IMR-90 (cell line): ENCODE measurements at regions not wholly inside any gene's neighbourhood (a gene's known extent, or its start where the extent isn't known, plus 50 kb on each side); places are given as distances from the start of the nearest gene placed in this dataset.

ENCODE experiments used
- ATAC-seq: fragments of 200-7000 bp; cut with Tn5 transposase; 2 replicates; pipeline ENCODE4 v1.9.1; 2020; ENCODE audit warnings: low read depth, mild to moderate bottlenecking, moderate library complexity
- BruUV-seq: library from RNA; stranded (reverse); fragments of 400-500 nt; replicated peaks from 2 replicates; lab custom pipeline; 2021; lab: Mats Ljungman, UMichigan
- CTCF ChIA-PET: fragments of 300-600 bp; formaldehyde crosslinking; extraction: SDS; loops from one replicate; lab custom pipeline; 2021; ENCODE audit warnings: antibody characterized with exemption; lab: Yijun Ruan, JAX
- POLR2A ChIA-PET: fragments of 300-600 bp; sonication (Branson Sonifier 250); formaldehyde crosslinking; loops from one replicate; lab custom pipeline; 2022; ENCODE audit warnings: antibody characterized with exemption; ENCODE audit not compliant: unreplicated experiment; lab: Charles Lee
- DNase-seq: peaks from one replicate; pipeline ENCODE4 v3.0.0; 2013
- H2AFZ ChIP-seq: replicated peaks from 2 replicates; pipeline ENCODE3; 2013; ENCODE audit warnings: low read length, mild to moderate bottlenecking; ENCODE audit not compliant: poor library complexity
- H2AK5ac ChIP-seq: 2 replicates; pipeline ENCODE4 v1.6.1; 2013; ENCODE audit warnings: low read depth, low read length, inconsistent platforms
- H2AK9ac ChIP-seq: replicated peaks from 2 replicates; pipeline ENCODE3; 2013; ENCODE audit warnings: mild to moderate bottlenecking, low read depth, low read length, moderate library complexity; ENCODE audit not compliant: poor library complexity
- H2BK120ac ChIP-seq: 2 replicates; pipeline ENCODE4 v1.6.1; 2013; ENCODE audit warnings: low read depth, low read length, inconsistent platforms
- H2BK15ac ChIP-seq: 3 replicates; pipeline ENCODE4 v1.6.1; 2013; ENCODE audit warnings: low read depth, low read length, inconsistent platforms
- H2BK20ac ChIP-seq: 2 replicates; pipeline ENCODE4 v1.6.1; 2013; ENCODE audit warnings: low read depth, mild to moderate bottlenecking, inconsistent platforms, low read length, moderate library complexity
- H2BK5ac ChIP-seq: 2 replicates; pipeline ENCODE4 v1.6.1; 2013; ENCODE audit warnings: mild to moderate bottlenecking, low read depth, low read length, inconsistent platforms; ENCODE audit not compliant: poor library complexity, severe bottlenecking
- H3K14ac ChIP-seq: replicated peaks from 2 replicates; pipeline ENCODE4 v1.6.1; 2013; ENCODE audit warnings: low read depth, low read length, inconsistent platforms
- H3K18ac ChIP-seq: 2 replicates; pipeline ENCODE4 v1.6.1; 2013; ENCODE audit warnings: low read depth, low read length, control low read depth
- H3K23ac ChIP-seq: 2 replicates; pipeline ENCODE4 v1.6.1; 2013; ENCODE audit warnings: low read depth, low read length, inconsistent platforms
- H3K27ac ChIP-seq: 2 replicates; pipeline ENCODE4 v1.5.1; 2013; ENCODE audit warnings: mild to moderate bottlenecking, control low read depth, low read length; ENCODE audit not compliant: insufficient read depth
- H3K27me3 ChIP-seq: 2 replicates; pipeline ENCODE4 v1.6.1; 2013; ENCODE audit warnings: low read length; ENCODE audit not compliant: control insufficient read depth, insufficient read depth
- H3K36me3 ChIP-seq: 2 replicates; pipeline ENCODE4 v1.6.1; 2013; ENCODE audit warnings: low read length, mixed read lengths; ENCODE audit not compliant: control insufficient read depth, insufficient read depth
- H3K4ac ChIP-seq: 2 replicates; pipeline ENCODE4 v1.6.1; 2013; ENCODE audit warnings: low read depth, low read length, inconsistent platforms
- H3K4me1 ChIP-seq: 2 replicates; pipeline ENCODE4 v1.6.1; 2013; ENCODE audit warnings: low read length, mixed read lengths; ENCODE audit not compliant: control insufficient read depth, insufficient read depth
- H3K4me2 ChIP-seq: 2 replicates; pipeline ENCODE4 v1.6.1; 2013; ENCODE audit warnings: low read depth, mild to moderate bottlenecking, control low read depth, low read length, moderate library complexity
- H3K4me3 ChIP-seq: 2 replicates; pipeline ENCODE4 v1.5.1; 2013; ENCODE audit warnings: low read depth, mild to moderate bottlenecking, control low read depth, low read length, moderate library complexity; ENCODE audit not compliant: insufficient read depth
- H3K56ac ChIP-seq: 2 replicates; pipeline ENCODE4 v1.6.1; 2013; ENCODE audit warnings: low read length, inconsistent platforms; ENCODE audit not compliant: insufficient read depth; ENCODE audit errors: extremely low read depth
- H3K79me1 ChIP-seq, 2 experiments: 2 replicates each; pipeline ENCODE4 v1.6.1; 2013; ENCODE audit warnings: low read length in 2 of 2, inconsistent platforms in 1 of 2, low read depth in 1 of 2
- H3K9ac ChIP-seq: 2 replicates; pipeline ENCODE4 v1.6.1; 2013; ENCODE audit warnings: low read depth, low read length, control low read depth
- H3K9me1 ChIP-seq: 2 replicates; pipeline ENCODE4 v1.6.1; 2013; ENCODE audit warnings: low read length, inconsistent platforms; ENCODE audit not compliant: insufficient read depth
- H3K9me3 ChIP-seq: 2 replicates; pipeline ENCODE4 v1.6.1; 2013; ENCODE audit warnings: low read length; ENCODE audit not compliant: control insufficient read depth, insufficient read depth
- H4K20me1 ChIP-seq: 2 replicates; pipeline ENCODE4 v1.6.1; 2013; ENCODE audit warnings: low read length, inconsistent platforms; ENCODE audit not compliant: insufficient read depth
- H4K5ac ChIP-seq: 2 replicates; pipeline ENCODE4 v1.6.1; 2013; ENCODE audit warnings: mild to moderate bottlenecking, low read depth, low read length, control low read depth
- H4K8ac ChIP-seq, 2 experiments: 2 replicates each; pipeline ENCODE4 v1.6.1; 2013; ENCODE audit warnings: low read depth in 2 of 2, low read length in 2 of 2, control low read depth in 1 of 2, inconsistent platforms in 1 of 2
- H4K91ac ChIP-seq: 2 replicates; pipeline ENCODE4 v1.6.1; 2013; ENCODE audit warnings: low read depth, low read length, inconsistent platforms; ENCODE audit not compliant: insufficient read depth
- RAD21 ChIP-seq: IDR thresholded peaks from 2 replicates; pipeline ENCODE4 v1.6.1; 2012; ENCODE audit warnings: low read length, improper control_type of control experiment
- RCOR1 ChIP-seq: IDR thresholded peaks from 2 replicates; pipeline ENCODE4 v1.6.1; 2012; ENCODE audit warnings: mild to moderate bottlenecking, low read length, improper control_type of control experiment; ENCODE audit not compliant: insufficient replicate concordance
- WGBS, 2 experiments: methylation state at CpG; one replicate each; pipeline versions ENCODE4 v1.1.5 to v1.1.7; 2013; ENCODE audit warnings: missing lambda C conversion rate in 2 of 2; ENCODE audit not compliant: insufficient read length in 1 of 2; ENCODE audit errors: extremely low coverage in 2 of 2; 5-methylcytosine and 5-hydroxymethylcytosine counted together
- dilution Hi-C: fragments of 300-500 bp; cut with HindIII; formaldehyde crosslinking; loops from one replicate; pipeline ENCODE4 v1.14.3; 2018; ENCODE audit warnings: low sequenced_read_pairs; ENCODE audit not compliant: unreplicated experiment
- in situ Hi-C: fragments of 300-500 bp; cut with MboI; formaldehyde crosslinking; loops from 3 replicates; pipeline ENCODE4 v1.14.3; 2019; ENCODE audit warnings: low sequenced_read_pairs, inconsistent platforms, mixed read lengths
- intact Hi-C: fragments of 100-400 bp; cut with micrococcal nuclease; formaldehyde crosslinking; loops from 2 replicates; pipeline ENCODE4 v1.10.0; 2022

DNA sequence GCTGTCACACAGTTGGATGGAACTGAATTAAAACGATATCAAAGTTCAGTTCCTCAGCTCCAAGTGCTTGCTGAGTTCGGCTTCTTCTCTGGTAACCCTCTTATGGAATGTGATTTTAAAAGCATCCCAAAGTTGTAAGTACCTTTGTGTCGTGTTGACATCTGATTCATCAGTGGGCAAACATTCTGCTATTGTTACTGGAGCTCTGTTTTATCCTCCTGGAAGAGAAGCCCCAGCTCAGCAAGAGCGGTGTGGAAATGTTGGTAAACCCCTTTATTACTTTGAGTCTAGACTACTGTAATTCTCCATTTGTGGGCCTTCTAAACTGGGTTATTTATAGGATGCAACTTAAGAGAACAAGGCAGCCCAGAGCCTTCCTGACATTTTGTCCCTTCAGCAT, 699.3 kb upstream of the WWC1 start:
- no peak overlapping the region for H3K18ac ChIP-seq
- H3K14ac ChIP-seq: no peak overlapping the region
- no peak overlapping the region for H4K5ac ChIP-seq
- WGBS, 2 experiments: no CpG with 5 or more reads among the region's 4 CpGs
- BruUV-seq: no TSS peak
- dilution Hi-C loops: no loop called here
- intact Hi-C loops: no loop called here
- H4K91ac ChIP-seq: no peak overlapping the region
- DNase-seq (no peak), ATAC-seq (no peak)
- no peak overlapping the region for H2AK5ac ChIP-seq
- no peaks in the 10 kb centered on the region for H3K4me1 ChIP-seq
- no peak overlapping the region for H2BK20ac ChIP-seq
- no peaks in the 10 kb centered on the region for H3K36me3 ChIP-seq
- TF ChIP-seq RAD21 (no peak), RCOR1 (no peak)
- no peaks in the 10 kb centered on the region for H3K79me1 ChIP-seq
- no peak overlapping the region for H3K4me2 ChIP-seq
- H3K27ac ChIP-seq: no peak overlapping the region
- CTCF ChIA-PET: no interaction called here
- no peaks in the 10 kb centered on the region for H3K9me1 ChIP-seq
- H3K9ac ChIP-seq: no peak overlapping the region
- POLR2A ChIA-PET: no interaction called here
- no peak overlapping the region for H2AK9ac ChIP-seq
- H3K4me3 ChIP-seq: no peak overlapping the region
- no peak overlapping the region for H2BK15ac ChIP-seq
- no peak overlapping the region for H2BK5ac ChIP-seq
- no peak overlapping the region for H2AFZ ChIP-seq
- no peaks in the 10 kb centered on the region for H4K20me1 ChIP-seq
- no peak overlapping the region for H3K4ac ChIP-seq
- H3K27me3 ChIP-seq: no peaks in the 10 kb centered on the region
- H2BK120ac ChIP-seq: no peak overlapping the region
- no peak overlapping the region for H4K8ac ChIP-seq
- in situ Hi-C loops: no loop called here
- no peaks in the 10 kb centered on the region for H3K9me3 ChIP-seq
- no peak overlapping the region for H3K23ac ChIP-seq
- no peak overlapping the region for H3K56ac ChIP-seq
